ENCODE measurements at regions not wholly inside any gene's neighbourhood (a gene's known extent, or its start where the extent isn't known, plus 50 kb on each side); places are given as distances from the start of the nearest gene placed in this dataset.
A peak's percentile ranks its signal among the peaks of the same experiment; 100 is the strongest.

- no peak for DNase-seq
Observed at GRCh38 chrX:39189431-39189830, 388.2 kb downstream of the MID1IP1 start.

GRCh38 chrX:39194673-39195072 is 393.4 kb downstream of the MID1IP1 start:
- DNase-seq: no peak

- no peak for DNase-seq
Observed at GRCh38 chrX:39195156-39195555, 393.9 kb downstream of the MID1IP1 start.

- peak; percentile 46 for DNase-seq
Observed at GRCh38 chrX:39196192-39197102, 395.2 kb downstream of the MID1IP1 start.

GRCh38 chrX:39199429-39199828 is 398.2 kb downstream of the MID1IP1 start:
- DNase-seq: peak; percentile 12

- peak; percentile 5 for DNase-seq
Observed at GRCh38 chrX:39201305-39201990, 400.2 kb downstream of the MID1IP1 start.

GRCh38 chrX:39202641-39203040 is 401.4 kb downstream of the MID1IP1 start:
- no peak for DNase-seq

- no peak for DNase-seq
Observed at GRCh38 chrX:39203427-39203826, 402.2 kb downstream of the MID1IP1 start.

- no peak for DNase-seq
Observed at GRCh38 chrX:39204353-39204752, 403.1 kb downstream of the MID1IP1 start.

- no peak for DNase-seq
Observed at GRCh38 chrX:39204945-39205344, 403.7 kb downstream of the MID1IP1 start.

GRCh38 chrX:39205467-39205866 is 404.2 kb downstream of the MID1IP1 start:
- DNase-seq: no peak

GRCh38 chrX:39206399-39207145 is 405.3 kb downstream of the MID1IP1 start:
- no peak for DNase-seq

- DNase-seq: no peak
Observed at GRCh38 chrX:39211501-39211900, 410.2 kb downstream of the MID1IP1 start.

- no peak for DNase-seq
Observed at GRCh38 chrX:39212456-39212855, 411.2 kb downstream of the MID1IP1 start.

GRCh38 chrX:39214387-39215126 is 413.3 kb downstream of the MID1IP1 start:
- no peak for DNase-seq

- DNase-seq: no peak
Observed at GRCh38 chrX:39220952-39221351, 419.7 kb downstream of the MID1IP1 start.

- no peak for DNase-seq
Observed at GRCh38 chrX:39222346-39223113, 421.3 kb downstream of the MID1IP1 start.

GRCh38 chrX:39226251-39226650 is 425.0 kb downstream of the MID1IP1 start:
- DNase-seq: no peak

GRCh38 chrX:39227371-39227770 is 426.1 kb downstream of the MID1IP1 start:
- DNase-seq: no peak

- DNase-seq: no peak
Observed at GRCh38 chrX:39238006-39238405, 436.7 kb downstream of the MID1IP1 start.

- peak; percentile 32 for DNase-seq
Observed at GRCh38 chrX:39242187-39242586, 440.9 kb downstream of the MID1IP1 start.

- peak; percentile 39 for DNase-seq
Observed at GRCh38 chrX:39244147-39244546, 442.9 kb downstream of the MID1IP1 start.

Data from inflammatory macrophage treated with lipopolysaccharide for 4 hours (primary cell).